SK-MEL-5 (cell line): ENCODE measurements at regions not wholly inside any gene's neighbourhood (a gene's known extent, or its start where the extent isn't known, plus 50 kb on each side); places are given as distances from the start of the nearest gene placed in this dataset.

ENCODE experiments used
- DNase-seq: peaks from one replicate; pipeline ENCODE4 v3.0.0-alpha.2; 2016; ENCODE audit warnings: low read depth, low spot score
- in situ Hi-C: cut with HindIII; loops from 2 replicates; pipeline ENCODE4 v1.10.0; 2016; ENCODE audit warnings: low sequenced_read_pairs, high pct_unique_total_duplicates, low pct_unique_long_range_greater_than_20kb

GRCh38 chr3:83131236-83131635, 1369.8 kb upstream of the GBE1 start:
- no peak for DNase-seq
- in situ Hi-C loops: no loop called here

GRCh38 chr3:83122774-83123350, 1361.4 kb upstream of the GBE1 start:
- DNase-seq: no peak
- in situ Hi-C loops: no loop called here

GRCh38 chr3:83093222-83093572, 1331.8 kb upstream of the GBE1 start:
- in situ Hi-C loops: no loop called here

GRCh38 chr3:83092521-83093221, 1331.2 kb upstream of the GBE1 start:
- in situ Hi-C loops: no loop called here
- no peak for DNase-seq

More at GRCh38 chr3:83093222-83093572, 1331.8 kb upstream of the GBE1 start:
- no peak for DNase-seq

- DNase-seq: peak; percentile 87
- in situ Hi-C loops: no loop called here
These were observed 1314.6 kb upstream of the GBE1 start for GRCh38 chr3:83076041-83076440.

- no peak for DNase-seq
- in situ Hi-C loops: no loop called here
These were observed 1313.0 kb upstream of the GBE1 start for GRCh38 chr3:83074485-83074884.

GRCh38 chr3:83065851-83066460, 1304.5 kb upstream of the GBE1 start:
- no peak for DNase-seq
- in situ Hi-C loops: no loop called here

- in situ Hi-C loops: no loop called here
- no peak for DNase-seq
These were observed 1302.0 kb upstream of the GBE1 start for GRCh38 chr3:83063446-83063845.

- DNase-seq: peak; percentile 8
- in situ Hi-C loops: no loop called here
These were observed 1287.1 kb upstream of the GBE1 start for GRCh38 chr3:83048556-83048955.

- DNase-seq: no peak
- in situ Hi-C loops: no loop called here
These were observed 1278.0 kb upstream of the GBE1 start for GRCh38 chr3:83039422-83039821.

GRCh38 chr3:83035704-83036010, 1274.2 kb upstream of the GBE1 start:
- in situ Hi-C loops: no loop called here
- no peak for DNase-seq

GRCh38 chr3:83034806-83035703, 1273.6 kb upstream of the GBE1 start:
- in situ Hi-C loops: no loop called here
- no peak for DNase-seq

GRCh38 chr3:83033133-83033532, 1271.7 kb upstream of the GBE1 start:
- in situ Hi-C loops: no loop called here
- no peak for DNase-seq

- in situ Hi-C loops: no loop called here
- no peak for DNase-seq
These were observed 1261.6 kb upstream of the GBE1 start for GRCh38 chr3:83023086-83023485.

- in situ Hi-C loops: no loop called here
- no peak for DNase-seq
These were observed 1250.0 kb upstream of the GBE1 start for GRCh38 chr3:83011481-83011880.

GRCh38 chr3:83003917-83004316, 1242.5 kb upstream of the GBE1 start:
- in situ Hi-C loops: no loop called here
- no peak for DNase-seq

GRCh38 chr3:83002869-83003445, 1241.5 kb upstream of the GBE1 start:
- in situ Hi-C loops: no loop called here
- no peak for DNase-seq

GRCh38 chr3:82999777-83000176, 1238.3 kb upstream of the GBE1 start:
- no peak for DNase-seq
- in situ Hi-C loops: no loop called here
